Esophagus muscularis mucosa (tissue), 4 donors: ENCODE measurements at regions not wholly inside any gene's neighbourhood (a gene's known extent, or its start where the extent isn't known, plus 50 kb on each side); places are given as distances from the start of the nearest gene placed in this dataset.

ENCODE experiments used
- DNase-seq: peaks from one replicate; pipeline ENCODE4 v3.0.0-alpha.2; 2017; ENCODE audit errors: extremely low spot score
- H3K27ac ChIP-seq, 4 donors: fragments of 200-600 bp; sonication (generic); replicated peaks in 1 of 4; 1 replicate in 3 of 4; 2 replicates in 1 of 4; pipeline ENCODE4 v1.5.1; 2016 to 2019; ENCODE audit warnings: mild to moderate bottlenecking in 1 of 4
- H3K27me3 ChIP-seq, 4 donors: fragments of 200-600 bp; sonication (generic); one replicate each; pipeline versions ENCODE4 v1.5.1 to v1.6.0; 2016 to 2019
- H3K36me3 ChIP-seq, 4 donors: fragments of 200-600 bp; sonication (generic); one replicate each; pipeline ENCODE4 v1.5.1; 2016 to 2019
- H3K4me1 ChIP-seq, 4 donors: fragments of 200-600 bp; sonication (generic); one replicate each; pipeline ENCODE4 v1.5.1; 2016 to 2019
- H3K4me3 ChIP-seq, 4 donors: fragments of 200-600 bp; sonication (generic); 1 replicate in 2 of 4; 2 replicates in 2 of 4; pipeline ENCODE4 v1.5.1; 2016 to 2019; ENCODE audit warnings: mild to moderate bottlenecking in 4 of 4, moderate library complexity in 1 of 4
- H3K9me3 ChIP-seq, 4 donors: fragments of 200-600 bp; sonication (generic); 1 replicate in 3 of 4; 2 replicates in 1 of 4; pipeline ENCODE4 v1.5.1; 2016 to 2019
- CTCF ChIP-seq, 3 experiments: fragments of 200-600 bp in 2 of 3; fragments of 450-650 bp in 1 of 3; sonication (generic) in 2 of 3; IDR thresholded peaks; one replicate each; pipeline ENCODE4 v1.5.1; 2017 to 2019; ENCODE audit warnings: antibody characterized with exemption in 3 of 3, mild to moderate bottlenecking in 2 of 3, moderate library complexity in 1 of 3
- EP300 ChIP-seq: sonication (generic); formaldehyde crosslinking; IDR thresholded peaks from one replicate; pipeline ENCODE4 v1.6.1; 2017; ENCODE audit warnings: antibody characterized with exemption
- POLR2A ChIP-seq: fragments of 450-650 bp; IDR thresholded peaks from one replicate; pipeline ENCODE4 v1.6.1; 2017; ENCODE audit warnings: antibody characterized with exemption, moderate library complexity, mild to moderate bottlenecking, low read depth
- POLR2AphosphoS5 ChIP-seq, 2 donors: sonication (generic); formaldehyde crosslinking; IDR thresholded peaks; one replicate each; pipeline ENCODE4 v1.6.1; 2017; ENCODE audit warnings: antibody characterized with exemption in 2 of 2
- WGBS: methylation state at CpG from one replicate; pipeline ENCODE4 v1.1.5; 2018; 5-methylcytosine and 5-hydroxymethylcytosine counted together
- intact Hi-C: fragments of 100-400 bp; cut with DNase I; formaldehyde crosslinking; loops from one replicate; pipeline ENCODE4 v1.15.1; 2023

- Histone ChIP-seq H3K9me3 (peaks cover 0 to 7% (median 3%) of the 10 kb centered on the region in 4 donors), H3K27ac (no peak overlapping the region), H3K27me3 (peaks cover 0 to 61% (median 2%) of the 10 kb centered on the region in 4 donors), H3K4me1 (no peaks in the 10 kb centered on the region), H3K36me3 (no peaks in the 10 kb centered on the region), H3K4me3 (no peak overlapping the region)
- intact Hi-C loops = no loop called here
- DNase-seq = no peak
- WGBS = 65% methylated on average over 18 of the region's 19 CpGs
- no peak for TF ChIP-seq POLR2A
- no peak for TF ChIP-seq POLR2AphosphoS5 (IDR thresholded peaks at IDR 0.05)
- no peak for TF ChIP-seq CTCF (IDR thresholded peaks at IDR 0.05)
- TF ChIP-seq EP300 = no peak
These were observed 1516.4 kb downstream of the TBC1D22A start for GRCh38 chr22:48278620-48279460.

- Histone ChIP-seq H3K4me1 (no peaks in the 10 kb centered on the region), H3K9me3 (no peaks in the 10 kb centered on the region), H3K4me3 (no peak overlapping the region), H3K27ac (no peak overlapping the region), H3K27me3 (peaks cover 0 to 61% (median 2%) of the 10 kb centered on the region in 4 donors), H3K36me3 (no peaks in the 10 kb centered on the region)
- no peak for TF ChIP-seq EP300
- no peak for TF ChIP-seq POLR2AphosphoS5 (IDR thresholded peaks at IDR 0.05)
- no peak for TF ChIP-seq POLR2A
- TF ChIP-seq CTCF (IDR thresholded peaks at IDR 0.05) = no peak
- 52% methylated on average over 17 of the region's 19 CpGs for WGBS
- no peak for DNase-seq
- intact Hi-C loops = no loop called here
These were observed 1515.6 kb downstream of the TBC1D22A start for GRCh38 chr22:48277868-48278581.

- DNase-seq = no peak
- no peak overlapping the region for H3K4me3 ChIP-seq
- TF ChIP-seq CTCF (IDR thresholded peaks at IDR 0.05) = no peak
- TF ChIP-seq POLR2AphosphoS5 (IDR thresholded peaks at IDR 0.05) = no peak
- TF ChIP-seq POLR2A = no peak
- TF ChIP-seq EP300 = no peak
- intact Hi-C loops = no loop called here
- H3K36me3 ChIP-seq = no peaks in the 10 kb centered on the region
- H3K4me1 ChIP-seq = no peaks in the 10 kb centered on the region
- peaks cover 0 to 57% (median 2%) of the 10 kb centered on the region in 4 donors for H3K27me3 ChIP-seq
- no peak overlapping the region for H3K27ac ChIP-seq
- no peaks in the 10 kb centered on the region for H3K9me3 ChIP-seq
- 77% methylated on average over 14 of the region's 20 CpGs for WGBS
These were observed 1514.8 kb downstream of the TBC1D22A start for GRCh38 chr22:48276994-48277867.

GRCh38 chr22:48275412-48275811 lies 1513.0 kb downstream of the TBC1D22A start:
- DNase-seq = no peak
- Histone ChIP-seq H3K27me3 (peaks cover 0 to 66% (median 2%) of the 10 kb centered on the region in 4 donors), H3K4me3 (no peak overlapping the region), H3K9me3 (no peaks in the 10 kb centered on the region), H3K36me3 (no peaks in the 10 kb centered on the region), H3K4me1 (no peaks in the 10 kb centered on the region), H3K27ac (no peak overlapping the region)
- 91% methylated on average over 6 of the region's 10 CpGs for WGBS
- intact Hi-C loops = no loop called here
- TF ChIP-seq POLR2AphosphoS5 (IDR thresholded peaks at IDR 0.05) (no peak), POLR2A (no peak), CTCF (IDR thresholded peaks at IDR 0.05) (no peak), EP300 (no peak)
